ENCODE measurements at regions not wholly inside any gene's neighbourhood (a gene's known extent, or its start where the extent isn't known, plus 50 kb on each side); places are given as distances from the start of the nearest gene placed in this dataset.
A peak's percentile ranks its signal among the peaks of the same experiment; 100 is the strongest.

DNA sequence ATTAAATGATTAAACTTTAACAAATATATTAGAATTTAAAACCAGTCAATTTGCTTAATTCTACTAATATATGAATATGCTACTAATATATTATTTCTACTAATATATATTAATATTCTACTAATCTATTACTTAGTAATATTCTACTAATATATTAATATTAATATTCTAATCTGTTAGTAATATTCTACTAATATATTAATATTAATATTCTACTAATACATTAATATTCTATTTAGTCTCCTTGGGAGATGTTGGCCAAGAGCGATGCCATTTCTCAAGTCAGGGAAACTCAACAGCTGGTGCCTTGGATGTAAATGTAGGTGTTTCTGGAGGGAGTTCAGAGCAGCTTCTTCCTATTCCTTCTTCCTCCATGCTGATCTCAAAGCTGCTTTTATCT is 259.2 kb upstream of the TMTC4 start:
- DNase-seq: no peak

GRCh38 chr13:100922599-100922998 is 248.0 kb upstream of the TMTC4 start:
- no peak for DNase-seq

DNA sequence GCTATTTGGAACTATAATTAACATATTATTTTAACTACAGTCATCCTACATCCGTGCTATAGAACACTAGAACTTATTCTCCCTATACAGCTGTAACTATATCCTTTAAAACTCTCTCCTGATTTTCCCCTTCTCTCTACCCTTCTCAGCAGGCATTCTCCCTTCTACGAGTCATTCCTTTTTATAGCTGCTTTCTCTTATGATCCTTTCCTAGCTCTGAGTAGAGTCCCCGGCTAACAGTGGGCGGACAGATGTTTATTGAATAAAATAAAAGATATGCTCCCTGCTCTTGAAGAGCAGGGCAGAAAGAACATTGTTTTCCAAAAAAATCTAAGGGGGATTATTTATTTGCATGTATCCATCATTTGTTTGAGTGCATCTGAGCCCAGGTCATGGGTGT is 246.5 kb upstream of the TMTC4 start:
- no peak for DNase-seq

GRCh38 chr13:100917011-100917410 is 242.4 kb upstream of the TMTC4 start:
- no peak for DNase-seq

- no peak for DNase-seq
These were observed 238.5 kb upstream of the TMTC4 start for GRCh38 chr13:100913143-100913542.

GRCh38 chr13:100904293-100904976 is 229.8 kb upstream of the TMTC4 start:
- DNase-seq: no peak

- DNase-seq: no peak
These were observed 225.2 kb upstream of the TMTC4 start for GRCh38 chr13:100899720-100900316.

DNA sequence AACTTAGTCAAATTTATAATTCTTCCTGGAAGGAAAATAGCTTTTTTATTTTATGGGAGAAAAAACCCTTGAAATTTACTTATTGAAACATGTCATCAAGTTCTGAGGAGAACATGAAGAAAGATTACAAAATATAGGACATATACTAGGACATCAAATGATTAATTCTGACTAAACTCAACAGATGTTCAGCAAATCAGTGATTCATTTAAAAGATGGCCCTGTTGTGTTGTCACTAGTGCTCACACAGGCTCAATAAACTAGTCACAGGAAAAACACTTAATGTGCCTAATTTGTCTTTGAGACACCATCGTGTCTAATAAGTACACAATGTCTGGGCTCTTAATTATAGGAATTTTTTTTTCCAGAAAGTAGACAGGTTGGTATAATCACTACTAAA is 223.8 kb upstream of the TMTC4 start:
- DNase-seq: no peak

DNA sequence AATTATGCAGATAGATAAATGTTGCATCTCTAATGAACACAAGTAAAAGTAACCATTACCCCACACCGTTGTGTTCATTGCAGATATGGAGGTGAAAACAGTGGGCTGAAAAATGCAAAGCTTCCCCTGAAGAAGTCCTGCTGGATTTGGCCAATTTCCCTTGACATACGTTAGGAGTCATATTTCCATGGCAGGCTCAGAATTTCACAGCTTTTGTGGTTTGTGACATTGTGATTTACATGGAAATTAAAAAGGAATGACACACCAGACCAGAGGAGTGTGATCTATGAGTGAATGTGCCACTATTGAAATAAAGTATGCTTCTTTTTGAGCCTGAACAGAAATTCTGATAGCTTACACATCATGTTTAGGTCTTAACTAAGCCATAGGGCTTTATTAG is 221.1 kb upstream of the TMTC4 start:
- no peak for DNase-seq

DNA sequence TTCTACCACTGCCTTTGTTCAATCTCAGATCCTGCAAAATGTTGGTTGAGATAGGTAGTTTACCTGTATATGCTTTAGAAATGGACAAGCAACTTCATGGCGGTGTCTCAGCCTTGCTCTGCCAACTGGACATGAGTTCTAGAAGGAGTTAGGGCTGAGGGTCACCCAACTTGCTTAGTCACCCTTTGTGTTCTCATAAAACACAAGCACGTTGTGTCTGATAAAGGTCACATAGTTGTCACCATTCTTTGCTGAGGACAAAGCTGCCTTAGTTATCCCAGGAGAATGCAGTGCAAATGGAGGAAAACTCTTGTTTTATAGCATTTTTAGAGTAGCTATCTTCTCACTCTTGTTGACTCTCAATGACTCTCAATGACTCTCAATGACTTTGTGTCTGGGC is 218.4 kb upstream of the TMTC4 start:
- DNase-seq: no peak

- DNase-seq: no peak
These were observed 216.1 kb upstream of the TMTC4 start for GRCh38 chr13:100890645-100891044.

GRCh38 chr13:100887729-100888151 is 213.1 kb upstream of the TMTC4 start:
- DNase-seq: no peak

GRCh38 chr13:100883453-100883852 is 208.9 kb upstream of the TMTC4 start:
- no peak for DNase-seq

DNA sequence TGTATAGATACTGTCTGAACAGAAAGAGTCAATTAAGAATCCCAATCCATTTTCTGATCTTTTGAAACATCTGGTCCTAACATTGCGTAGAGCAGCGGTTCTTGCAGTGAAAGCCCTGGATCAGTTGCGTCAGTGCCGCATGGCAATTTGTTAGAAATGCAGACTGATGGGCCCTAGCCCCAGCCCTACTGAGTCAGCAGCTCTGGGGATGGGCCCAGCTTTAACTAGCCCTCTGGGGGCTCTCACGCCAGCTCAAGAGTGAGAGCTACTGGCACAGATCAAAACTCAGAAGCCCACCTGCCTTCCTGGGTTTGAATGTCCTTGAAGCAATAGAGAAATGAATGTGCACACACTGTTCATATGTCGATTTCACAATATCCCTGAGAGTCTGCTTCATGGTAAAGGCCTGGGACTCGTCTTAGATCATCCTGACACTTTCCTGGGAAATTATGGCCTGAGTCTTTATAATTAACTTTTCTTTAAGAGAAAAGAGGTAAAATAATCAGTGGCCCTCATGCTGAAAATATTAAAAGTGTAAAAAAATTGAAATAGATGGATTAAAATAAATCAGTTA is 206.8 kb upstream of the TMTC4 start:
- DNase-seq: no peak

- DNase-seq: no peak
These were observed 205.6 kb upstream of the TMTC4 start for GRCh38 chr13:100880166-100880565.

GRCh38 chr13:100879255-100879654 is 204.7 kb upstream of the TMTC4 start:
- no peak for DNase-seq

DNA sequence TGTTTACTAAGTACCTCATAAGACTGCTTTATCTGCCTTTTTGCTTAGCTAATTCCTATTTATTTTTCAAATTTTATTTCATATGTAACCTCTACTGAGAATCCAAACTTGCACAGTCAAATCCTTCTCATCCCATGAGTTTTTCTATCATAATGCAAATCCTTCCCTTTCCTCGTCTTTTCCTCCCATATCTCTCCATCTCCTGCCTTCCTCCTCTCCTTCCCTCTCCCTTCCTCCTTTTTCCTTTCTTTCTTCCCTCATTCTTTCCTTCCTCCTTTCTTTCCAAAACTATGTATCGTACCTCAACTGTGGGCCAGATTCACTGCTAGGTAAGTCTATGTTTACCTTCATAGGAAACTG is 201.4 kb upstream of the TMTC4 start:
- DNase-seq: no peak

GRCh38 chr13:100875392-100876043 is 200.9 kb upstream of the TMTC4 start:
- no peak for DNase-seq

GRCh38 chr13:100872761-100873160 is 198.2 kb upstream of the TMTC4 start:
- no peak for DNase-seq

DNA sequence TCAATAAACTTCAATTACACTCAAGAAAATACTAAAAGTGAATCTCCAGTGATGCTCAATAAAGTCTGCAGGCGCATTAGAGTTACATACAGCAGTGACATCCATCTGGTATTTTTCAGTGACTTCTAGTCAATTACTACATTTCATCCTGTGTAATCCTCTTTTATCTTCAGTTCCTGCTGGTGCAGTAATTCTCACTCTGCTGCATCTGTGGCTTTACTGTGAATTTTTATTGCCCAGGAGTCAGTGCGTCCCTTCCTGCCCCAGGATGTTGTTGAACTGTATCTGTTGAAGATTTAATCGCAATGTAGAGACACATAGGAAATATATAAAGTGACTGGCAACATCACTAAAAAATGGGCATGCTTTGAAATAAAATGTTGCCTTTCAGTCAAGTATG is 196.3 kb upstream of the TMTC4 start:
- DNase-seq: peak in 1 of 2 experiments; percentile 3

DNA sequence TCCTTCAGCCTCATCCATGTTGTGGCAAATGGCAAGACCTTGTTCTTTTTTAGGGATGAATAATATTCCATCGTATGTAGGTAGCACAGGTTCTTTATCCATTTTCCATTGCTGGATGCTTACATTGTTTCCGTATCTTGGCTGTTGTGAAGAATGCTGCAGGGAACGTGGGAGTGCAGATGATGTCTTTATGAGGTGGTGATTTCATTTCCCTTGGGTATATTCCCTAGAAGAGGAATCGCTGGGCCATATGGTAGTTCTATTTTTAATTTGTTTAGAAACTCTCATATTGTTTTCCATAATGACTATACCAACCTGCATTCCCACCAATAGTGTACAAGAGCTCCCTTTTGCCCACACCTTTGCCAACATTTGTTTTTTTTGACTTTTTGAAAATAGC is 186.3 kb upstream of the TMTC4 start:
- DNase-seq: no peak

- no peak for DNase-seq
These were observed 185.3 kb upstream of the TMTC4 start for GRCh38 chr13:100859861-100860260.

DNA sequence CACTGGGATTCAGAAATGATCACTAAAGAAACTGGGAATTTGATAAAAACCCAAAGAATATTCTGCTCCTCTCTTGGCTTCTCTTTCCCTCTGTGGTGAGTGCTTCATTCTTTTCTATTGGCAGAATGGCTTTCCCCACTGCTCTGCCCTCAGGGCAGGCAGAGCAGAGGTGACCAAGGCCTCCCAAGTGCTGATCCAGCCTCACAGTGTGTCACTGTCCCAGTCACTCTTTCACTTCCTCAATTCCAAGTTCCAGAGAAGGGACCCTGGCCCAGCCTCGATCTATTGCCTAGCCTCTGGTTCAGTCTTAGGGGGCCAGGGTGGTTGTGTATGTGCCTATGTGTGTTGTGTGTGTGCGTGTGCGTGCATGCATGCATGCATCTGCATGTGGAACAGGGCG is 180.6 kb upstream of the TMTC4 start:
- DNase-seq: no peak

DNA sequence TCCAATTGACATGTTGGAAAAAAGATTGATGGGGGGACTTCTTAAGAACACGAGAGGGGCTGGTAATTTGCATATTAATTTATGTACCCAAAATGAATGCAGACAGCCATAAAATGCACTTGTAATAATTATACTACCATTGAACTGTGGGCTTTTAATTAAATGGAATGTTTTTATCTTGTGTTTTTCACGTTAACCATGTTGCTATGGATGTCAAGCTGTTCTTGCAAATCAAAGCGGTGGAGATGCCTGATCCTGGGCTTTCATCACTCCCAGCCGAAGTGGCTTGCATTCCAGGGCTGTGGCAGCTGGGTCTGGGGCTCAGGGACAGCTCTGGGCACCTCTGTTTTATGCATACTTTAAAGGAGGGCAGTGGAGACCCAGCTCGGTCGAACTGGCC is 179.4 kb upstream of the TMTC4 start:
- DNase-seq: no peak

All from NCI-H2081 (cell line).